Sigmoid colon (tissue), 4 donors: ENCODE measurements at regions not wholly inside any gene's neighbourhood (a gene's known extent, or its start where the extent isn't known, plus 50 kb on each side); places are given as distances from the start of the nearest gene placed in this dataset.

Source experiments
- POLR2A ChIP-seq, 2 donors: fragments of 450-650 bp; IDR thresholded peaks; one replicate each; pipeline ENCODE4 v1.6.1; 2016; ENCODE audit warnings: antibody characterized with exemption in 2 of 2, mild to moderate bottlenecking in 2 of 2, moderate library complexity in 2 of 2
- POLR2AphosphoS5 ChIP-seq, 4 donors: sonication (generic); formaldehyde crosslinking; IDR thresholded peaks; one replicate each; pipeline ENCODE4 v1.6.1; 2017; ENCODE audit warnings: antibody characterized with exemption in 4 of 4

DNA sequence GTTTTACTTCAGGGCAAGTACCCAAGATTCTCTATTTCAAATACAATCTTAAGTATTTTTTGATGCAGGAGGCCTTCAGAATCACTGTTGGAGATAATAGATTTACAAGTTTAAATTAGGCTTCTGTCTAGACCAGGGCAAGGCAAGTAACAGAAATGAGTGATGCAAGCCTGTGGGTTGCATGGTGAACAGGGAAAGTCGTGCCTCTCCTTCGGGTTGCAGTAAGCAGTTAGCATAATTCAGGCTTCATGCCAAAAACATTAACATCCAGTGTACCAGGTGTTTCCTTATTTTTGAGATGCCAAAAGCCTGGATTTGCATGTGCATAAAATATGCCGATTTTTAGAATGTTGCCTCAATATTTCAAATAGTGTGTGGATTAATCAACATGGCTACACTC, 369.0 kb downstream of the CAAP1 start:
- TF ChIP-seq POLR2A (IDR thresholded peaks at IDR 0.05) (no peak), POLR2AphosphoS5 (IDR thresholded peaks at IDR 0.05) (no peak)
